K562 (cell line): ENCODE measurements at regions not wholly inside any gene's neighbourhood (a gene's known extent, or its start where the extent isn't known, plus 50 kb on each side); places are given as distances from the start of the nearest gene placed in this dataset.

Experiments used
- ATAC-seq: fragments of 200-7000 bp; cut with Tn5 transposase; 3 replicates; pipeline ENCODE4 v1.9.1; 2020; ENCODE audit warnings: moderate library complexity
- BruUV-seq: library from RNA; stranded (reverse); fragments of 400-500 nt; replicated peaks from 2 replicates; lab custom pipeline; 2021; lab: Mats Ljungman, UMichigan
- CTCF ChIA-PET: fragments of 300-600 bp; formaldehyde crosslinking; extraction: SDS; loops from one replicate; lab custom pipeline; 2021; ENCODE audit warnings: low intra/inter-chr PET ratio; lab: Yijun Ruan, JAX
- POLR2A ChIA-PET: fragments of 300-600, 350-650 bp; sonication (Branson Sonifier 250); formaldehyde crosslinking; extraction: SDS; loops from one replicate; lab custom pipeline; 2021; ENCODE audit warnings: antibody characterized with exemption, inconsistent platforms; lab: Yijun Ruan, JAX
- DNase-seq, 4 experiments: peaks; one replicate each; pipeline versions ENCODE4 v3.0.0 to v3.0.0-alpha.2; 2011 to 2018; ENCODE audit warnings: low spot score in 3 of 4, mixed read lengths in 3 of 4; ENCODE audit errors: extremely low read depth in 1 of 4
- FAIRE-seq: peaks from 2 replicates; lab custom pipeline; 2011; peaks lifted over from hg19 to GRCh38; lab: Jason Lieb, UNC
- H2AFZ ChIP-seq: 2 replicates; pipeline ENCODE4 v1.6.0; 2011; ENCODE audit warnings: low read depth, low read length, control low read depth, inconsistent platforms
- H3K27ac ChIP-seq: fragments of 200-600 bp; 3 replicates; pipeline ENCODE4 v1.8.0; 2011; ENCODE audit warnings: low read depth, mild to moderate bottlenecking, control low read depth, inconsistent platforms, low read length, moderate library complexity, mixed read lengths; ENCODE audit errors: extremely low read depth
- H3K27me3 ChIP-seq, 2 experiments: fragments of 300-600 bp in 1 of 2; 2 replicates in 1 of 2; 3 replicates in 1 of 2; pipeline versions ENCODE4 v1.6.0 to v1.8.0; 2011; ENCODE audit warnings: inconsistent platforms in 2 of 2, low read length in 2 of 2, mild to moderate bottlenecking in 1 of 2, mixed read lengths in 1 of 2, moderate library complexity in 1 of 2; ENCODE audit not compliant: control insufficient read depth in 2 of 2, insufficient read depth in 2 of 2
- H3K36me3 ChIP-seq: fragments of 300-600 bp; 3 replicates; pipeline ENCODE4 v1.8.0; 2011; ENCODE audit warnings: mild to moderate bottlenecking, low read length, inconsistent platforms; ENCODE audit not compliant: control insufficient read depth, insufficient read depth
- H3K4me1 ChIP-seq, 2 experiments: fragments of 200-600 bp in 1 of 2; replicated peaks in 1 of 2; 2 replicates in 1 of 2; 3 replicates in 1 of 2; pipeline versions ENCODE4 v1.5.1 to v1.8.0; 2011; ENCODE audit warnings: inconsistent platforms in 2 of 2, low read length in 2 of 2, mild to moderate bottlenecking in 1 of 2, mixed read lengths in 1 of 2, moderate library complexity in 1 of 2; ENCODE audit not compliant: control insufficient read depth in 2 of 2, insufficient read depth in 2 of 2
- H3K4me2 ChIP-seq: 2 replicates; pipeline ENCODE4 v1.6.1; 2011; ENCODE audit warnings: low read length, control low read depth, inconsistent platforms, mixed read lengths; ENCODE audit not compliant: insufficient read depth
- H3K4me3 ChIP-seq: fragments of 200-600 bp; sonication (generic), shearing (Covaris generic); 2 replicates; pipeline ENCODE4 v1.5.1; 2016; ENCODE audit warnings: control low read depth, inconsistent platforms
- H3K79me2 ChIP-seq: fragments of 200-600 bp; 3 replicates; pipeline ENCODE4 v1.8.0; 2011; ENCODE audit warnings: low read length, inconsistent platforms; ENCODE audit not compliant: control insufficient read depth, insufficient read depth
- H3K9ac ChIP-seq, 2 experiments: 2 replicates each; pipeline versions ENCODE4 v1.6.0 to v1.6.1; 2011; ENCODE audit warnings: low read depth in 2 of 2, low read length in 2 of 2, control low read depth in 1 of 2, inconsistent platforms in 1 of 2, mild to moderate bottlenecking in 1 of 2, mixed read lengths in 1 of 2; ENCODE audit not compliant: insufficient read depth in 1 of 2
- H3K9me1 ChIP-seq: one replicate; pipeline ENCODE4 v1.6.0; 2011; ENCODE audit warnings: inconsistent platforms, mild to moderate bottlenecking, low read length, moderate library complexity; ENCODE audit not compliant: control insufficient read depth, insufficient read depth
- H3K9me3 ChIP-seq: replicated peaks from 2 replicates; pipeline ENCODE4 v1.5.1; 2011; ENCODE audit warnings: low read depth, low read length, inconsistent platforms; ENCODE audit not compliant: control insufficient read depth, insufficient read depth
- H4K20me1 ChIP-seq: replicated peaks from 2 replicates; pipeline ENCODE4 v1.6.1; 2011; ENCODE audit warnings: low read length, inconsistent platforms, mixed read lengths; ENCODE audit not compliant: control insufficient read depth, insufficient read depth
- CBX5 ChIP-seq: IDR thresholded peaks from 2 replicates; pipeline ENCODE4 v1.6.1; 2014; ENCODE audit warnings: low read depth, borderline replicate concordance
- GTF2B ChIP-seq: IDR thresholded peaks from 2 replicates; pipeline ENCODE4 v1.6.1; 2011; ENCODE audit not compliant: insufficient read length; ENCODE audit errors: extremely low read depth
- HDAC3 ChIP-seq: fragments of 450-650 bp; IDR thresholded peaks from 2 replicates; pipeline ENCODE4 v1.6.1; 2018; ENCODE audit warnings: borderline replicate concordance, mild to moderate bottlenecking, moderate library complexity; ENCODE audit not compliant: partially characterized antibody
- MXI1 ChIP-seq: IDR thresholded peaks from 2 replicates; pipeline ENCODE4 v1.6.1; 2011; ENCODE audit warnings: low read depth, mild to moderate bottlenecking, improper control_type of control experiment, low read length
- TEAD2 ChIP-seq: fragments of 450-650 bp; IDR thresholded peaks from 2 replicates; pipeline ENCODE4 v1.6.1; 2016; ENCODE audit warnings: missing genetic modification characterization, control low read depth, missing compliant biosample characterization
- USF1 ChIP-seq: sonication (generic); formaldehyde crosslinking; IDR thresholded peaks from 2 replicates; pipeline ENCODE4 v1.9.0; 2022; ENCODE audit warnings: mild to moderate bottlenecking, missing genetic modification reagents
- XRCC5 ChIP-seq: fragments of 200-400 bp; formaldehyde crosslinking; IDR thresholded peaks from 2 replicates; pipeline ENCODE4 v1.6.1; 2017; ENCODE audit warnings: low read depth, mild to moderate bottlenecking, low read length
- ZBTB17 ChIP-seq: fragments of 450-650 bp; formaldehyde crosslinking; IDR thresholded peaks from 2 replicates; pipeline ENCODE4 v1.4.0; 2020; ENCODE audit warnings: mild to moderate bottlenecking
- ZNF518B ChIP-seq: fragments of 250-450 bp; sonication (Bioruptor Pico); IDR thresholded peaks from 2 replicates; pipeline ENCODE4 v1.5.0; 2021; ENCODE audit warnings: mild to moderate bottlenecking, moderate library complexity
- WGBS: fragments of 100-300 bp; shearing (Covaris generic); methylation state at CpG from one replicate; pipeline ENCODE4 v1.1.6; 2016; ENCODE audit warnings: low coverage, mixed read lengths; ENCODE audit not compliant: insufficient coverage; ENCODE audit errors: missing lambda C conversion rate; 5-methylcytosine and 5-hydroxymethylcytosine counted together
- in situ Hi-C: fragments of 300-500 bp; cut with MboI; formaldehyde crosslinking; loops from 4 replicates; pipeline ENCODE4 v1.15.0; 2018; ENCODE audit warnings: inconsistent platforms, mixed read lengths
- intact Hi-C: fragments of 100-400 bp; cut with micrococcal nuclease; formaldehyde crosslinking; loops from 2 replicates; pipeline ENCODE4 v1.14.2; 2022
- TF ChIP-seq, protein P1 (sequence below): sonication (generic); IDR thresholded peaks from 2 replicates; pipeline ENCODE4 v1.6.1; 2016

GRCh38 chr7:96400001-96400400, 78.1 kb upstream of the SLC25A13 start:
- in situ Hi-C loops, result no loop called here

GRCh38 chr7:96397936-96398598, 76.2 kb upstream of the SLC25A13 start:
- ATAC-seq (peak; percentile 27; the same call in 2 of the 3 replicates), FAIRE-seq (no peak)
- no peaks in the 10 kb centered on the region for H3K79me2 ChIP-seq
- BruUV-seq, result no TSS peak
- intact Hi-C loops, result no loop called here
- H3K4me2 ChIP-seq, result no peak overlapping the region
- 3% methylated on average over 8 of the region's 8 CpGs for WGBS
- H3K27ac ChIP-seq, result no peak overlapping the region
- peaks cover 0 to 10% of the 10 kb centered on the region in 2 experiments; a peak in 3 of 5 replicates for H3K27me3 ChIP-seq
- H3K9me1 ChIP-seq, result no peaks in the 10 kb centered on the region
- TF ChIP-seq USF1 (CRISPR knock-in tag) (no peak), MXI1 (no peak), HDAC3 (no peak), GTF2B (no peak), XRCC5 (no peak), ZBTB17 (CRISPR knock-in tag) (no peak), ZNF518B (CRISPR knock-in tag) (no peak)
- TF ChIP-seq, protein P1, sequence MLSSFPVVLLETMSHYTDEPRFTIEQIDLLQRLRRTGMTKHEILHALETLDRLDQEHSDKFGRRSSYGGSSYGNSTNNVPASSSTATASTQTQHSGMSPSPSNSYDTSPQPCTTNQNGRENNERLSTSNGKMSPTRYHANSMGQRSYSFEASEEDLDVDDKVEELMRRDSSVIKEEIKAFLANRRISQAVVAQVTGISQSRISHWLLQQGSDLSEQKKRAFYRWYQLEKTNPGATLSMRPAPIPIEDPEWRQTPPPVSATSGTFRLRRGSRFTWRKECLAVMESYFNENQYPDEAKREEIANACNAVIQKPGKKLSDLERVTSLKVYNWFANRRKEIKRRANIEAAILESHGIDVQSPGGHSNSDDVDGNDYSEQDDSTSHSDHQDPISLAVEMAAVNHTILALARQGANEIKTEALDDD, result no peak
- TF ChIP-seq, all 486 proteins: peak for 0
- Histone ChIP-seq H3K4me3 (no peak overlapping the region), H3K4me1 (no peaks in the 10 kb centered on the region), H3K9me3 (no peaks in the 10 kb centered on the region), H4K20me1 (no peaks in the 10 kb centered on the region), H3K36me3 (no peaks in the 10 kb centered on the region), H2AFZ (no peak overlapping the region), H3K9ac (no peak overlapping the region)
- ChIA-PET CTCF (no interaction called here), POLR2A (no interaction called here)
- in situ Hi-C loops, result no loop called here
- no peak for DNase-seq

More at GRCh38 chr7:96400001-96400400, 78.1 kb upstream of the SLC25A13 start:
- DNase-seq (no peak), ATAC-seq (no peak), FAIRE-seq (no peak)
- Histone ChIP-seq H3K36me3 (no peaks in the 10 kb centered on the region), H3K9me3 (no peaks in the 10 kb centered on the region), H3K9ac (no peak overlapping the region), H3K9me1 (no peaks in the 10 kb centered on the region), H3K79me2 (no peaks in the 10 kb centered on the region), H3K4me1 (no peaks in the 10 kb centered on the region), H3K27ac (no peak overlapping the region), H3K4me3 (no peak overlapping the region), H3K4me2 (no peak overlapping the region), H2AFZ (no peak overlapping the region), H3K27me3 (peaks cover 0 to 10% of the 10 kb centered on the region in 2 experiments; a peak in 3 of 5 replicates), H4K20me1 (no peaks in the 10 kb centered on the region)
- CTCF ChIA-PET, result no interaction called here
- POLR2A ChIA-PET, result interaction anchor here (1.1 kb wide), 1 partner anchor 14 kb away, joined by 3 read pairs; no protein-coding TSS in a partner anchor
- BruUV-seq, result no TSS peak
- intact Hi-C loops, result no loop called here
- WGBS, result 0% methylated on average over 1 of the region's 1 CpG
- TF ChIP-seq TEAD2 (tag) (no peak), CBX5 (no peak)
- TF ChIP-seq, all 486 proteins: peak for 0
